ENCODE measurements at regions not wholly inside any gene's neighbourhood (a gene's known extent, or its start where the extent isn't known, plus 50 kb on each side); places are given as distances from the start of the nearest gene placed in this dataset.
"Not testable (repeated sequence)": the region's sequence is repeated elsewhere in the genome, so short reads cannot be mapped to it uniquely, and the experiment has no call there.

- Histone ChIP-seq H3K4me2 (no peak overlapping the region), H3K9ac (no peak overlapping the region), H3K4me1 (no peaks in the 10 kb centered on the region), H4K20me1 (no peaks in the 10 kb centered on the region), H3K36me3 (no peaks in the 10 kb centered on the region), H3K27ac (no peak overlapping the region), H3K9me3 (no peaks in the 10 kb centered on the region), H3K4me3 (no peak overlapping the region), H3K27me3 (no peaks in the 10 kb centered on the region)
- no peak for TF ChIP-seq Cebpa-rat (IDR thresholded peaks at IDR 0.05)
These were observed 942.9 kb upstream of the KLHL29 start for GRCh38 chr2:22442051-22442450.

GRCh38 chr2:22444281-22444680, 940.7 kb upstream of the KLHL29 start:
- no peak overlapping the region for H3K27ac ChIP-seq
- TF ChIP-seq Cebpa-rat (IDR thresholded peaks at IDR 0.05): no peak
- H4K20me1 ChIP-seq: no peaks in the 10 kb centered on the region
- H3K27me3 ChIP-seq: no peaks in the 10 kb centered on the region
- no peaks in the 10 kb centered on the region for H3K36me3 ChIP-seq
- no peaks in the 10 kb centered on the region for H3K4me1 ChIP-seq
- H3K4me2 ChIP-seq: no peak overlapping the region
- no peak overlapping the region for H3K9ac ChIP-seq
- no peaks in the 10 kb centered on the region for H3K9me3 ChIP-seq
- no peak overlapping the region for H3K4me3 ChIP-seq

GRCh38 chr2:22449696-22450095, 935.3 kb upstream of the KLHL29 start:
- no peak overlapping the region for H3K4me3 ChIP-seq
- no peaks in the 10 kb centered on the region for H3K36me3 ChIP-seq
- no peak overlapping the region for H3K9ac ChIP-seq
- no peak for TF ChIP-seq Cebpa-rat (IDR thresholded peaks at IDR 0.05)
- no peak overlapping the region for H3K27ac ChIP-seq
- H3K4me1 ChIP-seq: no peaks in the 10 kb centered on the region
- no peaks in the 10 kb centered on the region for H3K27me3 ChIP-seq
- H4K20me1 ChIP-seq: no peaks in the 10 kb centered on the region
- no peak overlapping the region for H3K4me2 ChIP-seq
- no peaks in the 10 kb centered on the region for H3K9me3 ChIP-seq

GRCh38 chr2:22450831-22451230, 934.1 kb upstream of the KLHL29 start:
- Histone ChIP-seq H3K4me3 (no peak overlapping the region), H3K27me3 (no peaks in the 10 kb centered on the region), H3K27ac (no peak overlapping the region), H3K9me3 (no peaks in the 10 kb centered on the region), H4K20me1 (no peaks in the 10 kb centered on the region), H3K9ac (no peak overlapping the region), H3K4me1 (no peaks in the 10 kb centered on the region), H3K36me3 (no peaks in the 10 kb centered on the region), H3K4me2 (no peak overlapping the region)
- TF ChIP-seq Cebpa-rat (IDR thresholded peaks at IDR 0.05): no peak

GRCh38 chr2:22454826-22455485, 930.0 kb upstream of the KLHL29 start:
- Histone ChIP-seq H4K20me1 (no peaks in the 10 kb centered on the region), H3K4me2 (no peak overlapping the region), H3K27me3 (no peaks in the 10 kb centered on the region), H3K4me3 (no peak overlapping the region), H3K9me3 (no peaks in the 10 kb centered on the region), H3K4me1 (no peaks in the 10 kb centered on the region), H3K9ac (no peak overlapping the region), H3K36me3 (no peaks in the 10 kb centered on the region), H3K27ac (no peak overlapping the region)
- no peak for TF ChIP-seq Cebpa-rat (IDR thresholded peaks at IDR 0.05)

- no peaks in the 10 kb centered on the region for H4K20me1 ChIP-seq
- H3K4me1 ChIP-seq: no peaks in the 10 kb centered on the region
These were observed 926.5 kb upstream of the KLHL29 start for GRCh38 chr2:22458440-22458839.

GRCh38 chr2:22475103-22475502, 909.9 kb upstream of the KLHL29 start:
- not testable (repeated sequence) for H3K4me1 ChIP-seq, H3K9me3 ChIP-seq, H3K27ac ChIP-seq, H3K4me2 ChIP-seq, H3K4me3 ChIP-seq, H3K9ac ChIP-seq, H3K36me3 ChIP-seq, H3K27me3 ChIP-seq, H4K20me1 ChIP-seq

More at GRCh38 chr2:22458440-22458839, 926.5 kb upstream of the KLHL29 start:
- Histone ChIP-seq H3K9me3 (no peaks in the 10 kb centered on the region), H3K9ac (no peak overlapping the region), H3K36me3 (no peaks in the 10 kb centered on the region), H3K27me3 (no peaks in the 10 kb centered on the region), H3K4me2 (no peak overlapping the region), H3K4me3 (no peak overlapping the region), H3K27ac (no peak overlapping the region)
- TF ChIP-seq Cebpa-rat (IDR thresholded peaks at IDR 0.05): no peak

- Histone ChIP-seq H3K4me2 (no peak overlapping the region), H4K20me1 (no peaks in the 10 kb centered on the region), H3K27me3 (no peaks in the 10 kb centered on the region), H3K9ac (no peak overlapping the region), H3K4me1 (no peaks in the 10 kb centered on the region), H3K36me3 (no peaks in the 10 kb centered on the region), H3K4me3 (no peak overlapping the region), H3K27ac (no peak overlapping the region), H3K9me3 (peaks cover 9% of the 10 kb centered on the region)
- no peak for TF ChIP-seq Cebpa-rat (IDR thresholded peaks at IDR 0.05)
These were observed 906.6 kb upstream of the KLHL29 start for GRCh38 chr2:22478329-22478728.

GRCh38 chr2:22481486-22482259, 903.3 kb upstream of the KLHL29 start:
- H3K36me3 ChIP-seq: no peaks in the 10 kb centered on the region

GRCh38 chr2:22483036-22483435, 901.9 kb upstream of the KLHL29 start:
- H3K27me3 ChIP-seq: no peaks in the 10 kb centered on the region
- H3K4me2 ChIP-seq: no peak overlapping the region
- TF ChIP-seq Cebpa-rat (IDR thresholded peaks at IDR 0.05): no peak
- no peak overlapping the region for H3K9ac ChIP-seq
- H3K27ac ChIP-seq: no peak overlapping the region
- H3K9me3 ChIP-seq: no peaks in the 10 kb centered on the region
- H3K4me1 ChIP-seq: no peaks in the 10 kb centered on the region
- H3K4me3 ChIP-seq: no peak overlapping the region
- no peaks in the 10 kb centered on the region for H3K36me3 ChIP-seq
- no peaks in the 10 kb centered on the region for H4K20me1 ChIP-seq

More at GRCh38 chr2:22481486-22482259, 903.3 kb upstream of the KLHL29 start:
- no peak for TF ChIP-seq Cebpa-rat (IDR thresholded peaks at IDR 0.05)
- H4K20me1 ChIP-seq: no peaks in the 10 kb centered on the region
- no peak overlapping the region for H3K9ac ChIP-seq
- H3K4me1 ChIP-seq: no peaks in the 10 kb centered on the region
- no peaks in the 10 kb centered on the region for H3K9me3 ChIP-seq
- H3K27me3 ChIP-seq: no peaks in the 10 kb centered on the region
- no peak overlapping the region for H3K4me3 ChIP-seq
- H3K27ac ChIP-seq: no peak overlapping the region
- H3K4me2 ChIP-seq: no peak overlapping the region

All from BLaER1 (cell line).